AG10803 (cell line): ENCODE measurements at regions not wholly inside any gene's neighbourhood (a gene's known extent, or its start where the extent isn't known, plus 50 kb on each side); places are given as distances from the start of the nearest gene placed in this dataset.

Experiments
- DNase-seq: peaks from one replicate; pipeline ENCODE4 v3.0.0; 2010; ENCODE audit warnings: low read depth
- H3K4me3 ChIP-seq: 2 replicates; pipeline ENCODE4 v1.5.1; 2011; ENCODE audit warnings: mild to moderate bottlenecking, low read length, control low read depth
- TF ChIP-seq, protein P1 (sequence below): conservative IDR thresholded peaks from 2 replicates; pipeline ENCODE4 v1.5.1; 2011; ENCODE audit warnings: mild to moderate bottlenecking, low read length, control low read depth, inconsistent platforms

DNA sequence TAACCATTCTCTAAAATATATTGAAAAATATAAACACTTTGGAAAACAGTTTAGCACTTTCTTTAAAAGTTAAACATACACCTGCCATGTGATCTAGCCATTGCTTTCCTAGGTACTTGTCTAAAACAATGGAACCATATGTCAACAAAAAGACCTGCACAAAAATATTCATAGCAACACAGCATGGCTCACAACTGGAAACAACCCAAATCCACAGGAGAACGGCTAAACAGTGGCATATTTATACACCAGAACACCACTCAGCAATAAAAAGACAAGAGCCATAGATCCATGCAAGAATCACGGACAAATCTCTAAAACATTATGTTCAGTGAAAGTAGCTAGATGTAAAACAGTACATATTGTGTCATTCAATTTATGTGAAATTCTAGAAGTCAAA, 221.3 kb upstream of the UBE2E2 start:
- TF ChIP-seq, protein P1, sequence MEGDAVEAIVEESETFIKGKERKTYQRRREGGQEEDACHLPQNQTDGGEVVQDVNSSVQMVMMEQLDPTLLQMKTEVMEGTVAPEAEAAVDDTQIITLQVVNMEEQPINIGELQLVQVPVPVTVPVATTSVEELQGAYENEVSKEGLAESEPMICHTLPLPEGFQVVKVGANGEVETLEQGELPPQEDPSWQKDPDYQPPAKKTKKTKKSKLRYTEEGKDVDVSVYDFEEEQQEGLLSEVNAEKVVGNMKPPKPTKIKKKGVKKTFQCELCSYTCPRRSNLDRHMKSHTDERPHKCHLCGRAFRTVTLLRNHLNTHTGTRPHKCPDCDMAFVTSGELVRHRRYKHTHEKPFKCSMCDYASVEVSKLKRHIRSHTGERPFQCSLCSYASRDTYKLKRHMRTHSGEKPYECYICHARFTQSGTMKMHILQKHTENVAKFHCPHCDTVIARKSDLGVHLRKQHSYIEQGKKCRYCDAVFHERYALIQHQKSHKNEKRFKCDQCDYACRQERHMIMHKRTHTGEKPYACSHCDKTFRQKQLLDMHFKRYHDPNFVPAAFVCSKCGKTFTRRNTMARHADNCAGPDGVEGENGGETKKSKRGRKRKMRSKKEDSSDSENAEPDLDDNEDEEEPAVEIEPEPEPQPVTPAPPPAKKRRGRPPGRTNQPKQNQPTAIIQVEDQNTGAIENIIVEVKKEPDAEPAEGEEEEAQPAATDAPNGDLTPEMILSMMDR = no peak
- no peak for DNase-seq
- H3K4me3 ChIP-seq = no peak overlapping the region

DNA sequence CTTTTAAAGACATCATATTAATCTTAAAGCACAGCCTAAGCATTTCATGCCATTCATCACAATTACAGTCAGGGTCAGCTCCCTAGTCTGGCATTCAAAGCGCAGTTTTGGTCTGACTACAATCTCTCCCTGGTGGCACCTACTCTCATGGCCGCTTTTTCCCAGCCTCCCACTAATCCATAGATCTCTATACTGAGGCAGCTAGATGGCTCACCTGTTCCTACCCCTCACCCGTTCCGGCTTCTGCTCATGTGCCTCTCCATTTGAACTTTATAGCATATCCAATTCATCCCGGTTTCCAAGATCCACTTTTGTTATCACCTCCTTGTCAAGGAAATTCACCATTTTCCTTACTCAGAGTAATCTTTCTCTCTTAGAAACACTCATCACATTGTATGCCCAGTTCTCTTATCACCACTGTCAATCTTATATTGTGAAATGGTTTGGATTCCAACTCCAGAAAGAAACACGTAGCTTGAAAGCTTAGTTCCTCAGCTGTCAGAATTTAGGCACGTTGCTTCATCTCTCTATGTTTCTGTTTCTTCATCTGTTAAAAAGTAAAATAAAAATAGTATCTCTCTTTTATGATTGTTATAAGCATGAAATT, 220.0 kb upstream of the UBE2E2 start:
- no peak for DNase-seq
- TF ChIP-seq, protein P1 = no peak
- no peak overlapping the region for H3K4me3 ChIP-seq

DNA sequence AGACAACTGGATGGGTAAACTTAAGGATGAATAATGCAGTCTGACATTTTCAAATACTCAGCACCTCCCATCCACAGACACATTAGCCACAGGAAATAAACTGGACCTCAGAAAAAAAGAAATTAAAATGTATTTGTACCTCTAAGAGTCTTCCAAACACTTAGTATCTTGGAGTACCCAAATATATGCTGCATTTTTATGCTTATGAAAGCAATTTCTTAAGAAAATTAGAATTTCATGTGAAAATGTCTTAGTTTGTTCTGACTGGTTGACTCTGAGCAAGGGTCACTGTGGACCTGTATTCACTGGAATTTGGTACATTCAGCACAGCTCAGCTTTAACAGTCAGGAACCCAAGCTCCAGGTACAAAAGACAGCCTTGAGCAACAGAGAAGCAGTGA, 216.2 kb upstream of the UBE2E2 start:
- no peak overlapping the region for H3K4me3 ChIP-seq
- TF ChIP-seq, protein P1 = no peak
- DNase-seq = no peak

DNA sequence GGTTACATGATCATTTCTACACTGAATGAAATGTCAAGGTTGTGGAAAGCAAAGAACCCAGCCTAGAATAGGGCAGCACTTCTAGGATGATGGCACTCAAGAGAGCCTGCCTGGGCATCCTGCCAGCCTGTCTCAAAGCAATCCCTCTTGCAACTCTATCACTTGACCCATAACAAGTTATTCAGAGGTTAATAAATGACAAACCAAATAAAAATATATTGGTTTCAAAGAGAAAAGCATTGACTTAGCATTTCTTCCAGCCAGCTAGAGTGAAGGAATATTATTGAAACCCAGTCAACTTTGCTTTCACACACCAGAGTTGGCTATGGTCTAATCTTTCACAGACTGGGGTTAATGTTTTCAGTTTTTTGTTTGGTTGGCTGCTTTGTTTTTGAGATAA, 214.6 kb upstream of the UBE2E2 start:
- no peak overlapping the region for H3K4me3 ChIP-seq
- TF ChIP-seq, protein P1 = no peak
- DNase-seq = no peak

DNA sequence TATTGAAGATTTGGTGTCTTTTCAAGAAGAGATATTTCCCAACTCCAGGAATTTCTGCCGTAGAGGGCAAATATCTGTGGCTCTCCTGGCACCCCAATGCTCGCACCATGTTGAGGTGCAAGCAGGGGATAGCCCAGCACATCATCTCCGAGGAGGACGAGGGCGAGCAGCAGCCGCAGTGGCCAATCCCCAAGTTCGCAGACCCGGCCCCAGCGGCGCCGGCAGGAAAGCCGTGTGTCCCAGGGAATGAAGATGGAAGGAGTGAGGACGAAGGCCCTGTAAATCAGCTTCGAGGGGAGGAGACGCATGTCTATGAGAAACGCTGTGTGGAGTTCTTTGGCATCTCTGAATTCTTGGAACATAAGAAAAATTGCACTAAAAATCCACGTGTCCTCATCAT, 213.4 kb upstream of the UBE2E2 start:
- TF ChIP-seq, protein P1 = no peak
- H3K4me3 ChIP-seq = no peak overlapping the region
- DNase-seq = no peak

DNA sequence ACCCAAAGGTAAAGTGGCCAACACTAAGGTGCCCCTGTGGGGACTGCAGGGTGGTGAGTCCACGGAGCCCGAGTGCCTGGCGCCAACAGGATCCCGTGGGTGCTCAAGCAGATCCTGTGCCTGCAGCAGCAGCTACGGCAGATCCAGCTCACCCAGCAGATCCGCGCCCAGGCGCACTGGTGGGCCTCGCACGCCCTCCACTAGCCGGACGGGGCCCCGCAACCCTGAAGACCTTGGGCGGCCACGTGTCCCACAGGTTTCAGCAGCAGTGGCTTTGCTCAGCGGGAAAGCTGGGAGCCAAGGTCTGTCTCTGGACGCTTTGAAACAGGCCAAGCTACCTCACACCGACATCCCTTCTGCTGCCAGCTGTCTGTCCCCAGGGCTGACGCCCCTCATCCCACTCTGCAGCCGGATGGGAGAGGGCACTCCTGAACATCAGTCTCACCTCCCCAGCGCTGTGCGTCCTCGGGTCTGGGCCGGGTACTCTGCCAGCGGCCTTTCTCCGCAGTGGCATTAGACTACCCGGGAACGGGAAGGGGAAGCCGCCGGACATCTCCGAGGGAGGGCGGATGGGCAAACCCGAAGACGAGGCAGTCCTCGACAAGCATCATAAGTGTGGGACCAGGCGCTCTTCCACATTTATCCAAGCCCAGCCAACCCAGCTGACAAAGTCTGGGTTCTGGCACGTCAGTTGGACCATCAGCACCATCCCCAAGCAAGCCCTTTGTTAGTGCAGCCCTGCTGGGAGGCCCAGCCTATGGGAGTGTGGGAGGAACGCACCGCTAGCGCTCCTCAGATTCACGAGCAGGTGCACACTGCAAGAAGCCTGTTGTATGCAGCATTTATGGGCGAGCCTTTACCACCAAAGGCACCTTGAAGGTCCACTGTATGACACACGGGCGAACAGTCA, 212.6 kb upstream of the UBE2E2 start:
- H3K4me3 ChIP-seq = no peak overlapping the region
- no peak for DNase-seq
- TF ChIP-seq, protein P1 = no peak

DNA sequence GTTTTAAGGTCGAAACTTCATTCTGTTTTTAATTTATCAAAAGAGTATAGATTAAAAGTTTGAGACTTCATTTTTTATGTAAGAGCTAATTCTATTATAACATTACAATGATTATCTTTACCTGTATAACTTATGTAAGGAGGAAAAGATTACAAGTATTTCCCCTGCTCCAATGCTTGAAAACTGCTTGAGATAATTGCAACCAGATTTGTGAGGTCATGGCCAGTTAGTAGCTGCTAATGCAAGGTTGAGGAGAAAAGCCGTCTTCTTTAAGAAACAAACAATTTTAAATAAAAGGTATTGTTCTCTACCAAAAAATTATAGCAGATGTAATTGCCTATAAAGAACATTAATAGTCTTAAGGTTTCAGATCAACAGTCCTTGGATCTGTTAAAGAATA, 208.3 kb upstream of the UBE2E2 start:
- TF ChIP-seq, protein P1 = no peak
- H3K4me3 ChIP-seq = no peak overlapping the region

More for the DNA sequence above, 208.3 kb upstream of the UBE2E2 start:
- DNase-seq = peak; percentile 5
